Karpas-422 (cell line): ENCODE measurements at regions not wholly inside any gene's neighbourhood (a gene's known extent, or its start where the extent isn't known, plus 50 kb on each side); places are given as distances from the start of the nearest gene placed in this dataset. TPM values are rescaled to one million over a fixed set of nuclear protein-coding genes. Genes with fewer than 3 reads are reported as not detected.

ENCODE experiments used
- small RNA-seq: library from RNA; depleted of rRNA; stranded (forward); fragments of <200 nt; gene quantifications from one replicate; pipeline ENCODE3, GENCODE V24; 2014

Small RNA genes in the stretch of these regions (small RNA-seq; reads per million reads assigned to genes)
- gene AC068867.1 (not detected), gene MIR4510 (not detected)
